RWPE2 (cell line): ENCODE measurements at regions not wholly inside any gene's neighbourhood (a gene's known extent, or its start where the extent isn't known, plus 50 kb on each side); places are given as distances from the start of the nearest gene placed in this dataset.

Source experiments
- ATAC-seq: fragments of 200-7000 bp; cut with Tn5 transposase; 3 replicates; pipeline ENCODE4 v1.9.1; 2021; ENCODE audit warnings: low read depth
- DNase-seq: peaks from one replicate; pipeline ENCODE4 v3.0.0-alpha.2; 2020; ENCODE audit warnings: low spot score
- H3K27ac ChIP-seq: fragments of 450-650 bp; 2 replicates; pipeline ENCODE4 v1.5.1; 2017; ENCODE audit warnings: mild to moderate bottlenecking; ENCODE audit not compliant: poor library complexity, severe bottlenecking
- H3K27me3 ChIP-seq: fragments of 250-450 bp; sonication (Bioruptor Pico); 2 replicates; pipeline ENCODE4 v1.5.1; 2021; ENCODE audit warnings: mild to moderate bottlenecking, moderate library complexity; ENCODE audit not compliant: insufficient read depth, poor library complexity, severe bottlenecking
- H3K36me3 ChIP-seq: fragments of 250-450 bp; sonication (Bioruptor Pico); 2 replicates; pipeline ENCODE4 v1.5.1; 2020; ENCODE audit warnings: low read depth, mild to moderate bottlenecking, moderate library complexity
- H3K4me1 ChIP-seq: fragments of 250-450 bp; sonication (Bioruptor Pico); 2 replicates; pipeline ENCODE4 v1.5.1; 2021; ENCODE audit warnings: mild to moderate bottlenecking, moderate library complexity; ENCODE audit not compliant: insufficient read depth, poor library complexity, severe bottlenecking
- H3K4me3 ChIP-seq: fragments of 250-450 bp; sonication (Bioruptor Pico); 2 replicates; pipeline ENCODE4 v1.5.1; 2021; ENCODE audit warnings: mild to moderate bottlenecking, moderate library complexity; ENCODE audit not compliant: severe bottlenecking
- H3K9me3 ChIP-seq: fragments of 250-450 bp; sonication (Bioruptor Pico); 2 replicates; pipeline ENCODE4 v1.5.1; 2021; ENCODE audit warnings: mild to moderate bottlenecking, moderate library complexity; ENCODE audit not compliant: severe bottlenecking
- CTCF ChIP-seq: fragments of 450-650 bp; IDR thresholded peaks from one replicate; pipeline ENCODE4 v1.5.1; 2017; ENCODE audit warnings: mild to moderate bottlenecking, moderate library complexity; ENCODE audit not compliant: poor library complexity, severe bottlenecking

- TF ChIP-seq CTCF, result no peak
- Histone ChIP-seq H3K4me1 (no peaks in the 10 kb centered on the region), H3K27ac (no peak overlapping the region), H3K36me3 (no peaks in the 10 kb centered on the region), H3K27me3 (no peaks in the 10 kb centered on the region), H3K9me3 (no peaks in the 10 kb centered on the region), H3K4me3 (no peak overlapping the region)
- DNase-seq (no peak), ATAC-seq (no peak)
Measured at GRCh38 chr17:55561316-55561972, 50.2 kb upstream of the SMIM36 start.
